ENCODE measurements at regions not wholly inside any gene's neighbourhood (a gene's known extent, or its start where the extent isn't known, plus 50 kb on each side); places are given as distances from the start of the nearest gene placed in this dataset.

DNA sequence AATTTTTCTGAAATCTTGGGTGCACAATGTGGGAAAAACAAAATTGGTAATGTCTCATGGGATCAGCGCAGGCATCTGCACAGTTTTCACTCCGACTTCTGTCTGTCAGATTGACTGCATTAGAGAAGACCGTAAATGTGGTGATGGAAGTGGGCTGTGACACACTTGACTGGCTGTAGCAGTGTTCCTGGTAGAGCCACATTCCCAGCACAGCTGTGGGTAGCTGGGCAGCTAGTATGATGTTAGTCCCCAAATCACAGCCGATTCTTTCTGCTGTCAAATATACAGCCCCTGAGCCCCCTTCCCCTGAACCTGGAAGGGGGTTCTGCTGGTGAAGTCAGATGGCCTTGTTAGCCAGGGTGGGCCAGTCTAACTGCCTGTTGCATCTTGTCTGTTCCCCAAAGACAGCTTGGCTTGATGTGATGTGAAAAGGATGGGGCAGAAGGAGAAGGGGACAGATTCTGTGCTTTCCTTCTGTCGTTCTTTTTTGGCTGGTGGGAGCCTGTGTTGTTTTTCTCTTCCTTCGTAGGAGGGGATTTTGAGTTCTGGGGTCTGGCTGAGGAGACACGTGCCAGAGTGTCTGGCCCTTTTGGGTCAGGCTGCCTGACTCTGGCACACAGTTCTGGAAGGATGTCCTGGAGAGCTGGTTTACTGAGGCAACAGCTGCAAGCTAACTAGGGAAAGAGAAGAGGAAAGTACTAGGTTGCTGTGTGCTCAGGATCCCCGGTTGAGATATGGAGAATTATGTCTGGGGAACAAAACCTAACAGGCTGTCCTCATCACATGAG is 66.4 kb upstream of the SPRY4 start (continued):
- TF ChIP-seq HSF1 (IDR thresholded peaks at IDR 0.05; ENCODE audit: low read depth, low read length), result no peak

- ChIA-PET POLR2A (no interaction called here), CTCF (no interaction called here)
- BruUV-seq (replicated peaks), result no TSS peak
- TF ChIP-seq NFYB (IDR thresholded peaks at IDR 0.05; ENCODE audit: insufficient read depth, low read depth, low read length) (no peak), ZZZ3 (IDR thresholded peaks at IDR 0.05; ENCODE audit: control insufficient read depth, insufficient read length, low read depth) (no peak), ZNF274 (IDR thresholded peaks at IDR 0.05; ENCODE audit: insufficient read depth, insufficient read length) (no peak), RBBP5 (conservative IDR thresholded peaks at IDR 0.05) (no peak), NR2F1 (conservative IDR thresholded peaks at IDR 0.05) (no peak), NR2C2 (IDR thresholded peaks at IDR 0.05; ENCODE audit: borderline replicate concordance, control insufficient read depth, insufficient read length, low read depth) (no peak), SMAD5 (IDR thresholded peaks at IDR 0.05; ENCODE audit: low read depth) (no peak), ZNF207 (IDR thresholded peaks at IDR 0.05; ENCODE audit: borderline replicate concordance) (no peak), MYB (IDR thresholded peaks at IDR 0.05; ENCODE audit: borderline replicate concordance, low read depth, low read length) (no peak), CHD4 (IDR thresholded peaks at IDR 0.05) (no peak), CTCF (IDR thresholded peaks at IDR 0.05 in 2 of 3, conservative IDR thresholded peaks at IDR 0.05 in 1 of 3; ENCODE audit: control insufficient read depth in 2 of 3, extremely low read depth in 1 of 3, insufficient read depth in 1 of 3, low read depth in 3 of 3, low read length in 3 of 3) (no peak), HDAC6 (IDR thresholded peaks at IDR 0.05; ENCODE audit: unreplicated experiment) (no peak), POLR2AphosphoS2 (IDR thresholded peaks at IDR 0.05; ENCODE audit: low read depth, low read length) (no peak), SMARCA5 (IDR thresholded peaks at IDR 0.05) (no peak)
- TF ChIP-seq, protein P1, sequence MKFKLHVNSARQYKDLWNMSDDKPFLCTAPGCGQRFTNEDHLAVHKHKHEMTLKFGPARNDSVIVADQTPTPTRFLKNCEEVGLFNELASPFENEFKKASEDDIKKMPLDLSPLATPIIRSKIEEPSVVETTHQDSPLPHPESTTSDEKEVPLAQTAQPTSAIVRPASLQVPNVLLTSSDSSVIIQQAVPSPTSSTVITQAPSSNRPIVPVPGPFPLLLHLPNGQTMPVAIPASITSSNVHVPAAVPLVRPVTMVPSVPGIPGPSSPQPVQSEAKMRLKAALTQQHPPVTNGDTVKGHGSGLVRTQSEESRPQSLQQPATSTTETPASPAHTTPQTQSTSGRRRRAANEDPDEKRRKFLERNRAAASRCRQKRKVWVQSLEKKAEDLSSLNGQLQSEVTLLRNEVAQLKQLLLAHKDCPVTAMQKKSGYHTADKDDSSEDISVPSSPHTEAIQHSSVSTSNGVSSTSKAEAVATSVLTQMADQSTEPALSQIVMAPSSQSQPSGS (IDR thresholded peaks at IDR 0.05; ENCODE audit: low read length), result no peak
- TF ChIP-seq, protein P2, sequence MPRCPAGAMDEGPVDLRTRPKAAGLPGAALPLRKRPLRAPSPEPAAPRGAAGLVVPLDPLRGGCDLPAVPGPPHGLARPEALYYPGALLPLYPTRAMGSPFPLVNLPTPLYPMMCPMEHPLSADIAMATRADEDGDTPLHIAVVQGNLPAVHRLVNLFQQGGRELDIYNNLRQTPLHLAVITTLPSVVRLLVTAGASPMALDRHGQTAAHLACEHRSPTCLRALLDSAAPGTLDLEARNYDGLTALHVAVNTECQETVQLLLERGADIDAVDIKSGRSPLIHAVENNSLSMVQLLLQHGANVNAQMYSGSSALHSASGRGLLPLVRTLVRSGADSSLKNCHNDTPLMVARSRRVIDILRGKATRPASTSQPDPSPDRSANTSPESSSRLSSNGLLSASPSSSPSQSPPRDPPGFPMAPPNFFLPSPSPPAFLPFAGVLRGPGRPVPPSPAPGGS (IDR thresholded peaks at IDR 0.05; ENCODE audit: borderline replicate concordance, insufficient read depth, low read depth, low read length, poor library complexity, severe bottlenecking), result no peak
Measured at GRCh38 chr5:142390334-142390733, 65.5 kb upstream of the SPRY4 start.

More at GRCh38 chr5:142390334-142390733, 65.5 kb upstream of the SPRY4 start:
- ChIA-PET SMC1A (ENCODE audit: uncharacterized antibody, unreplicated experiment) (interaction anchor here (1.1 to 2.3 kb wide), 2 partner anchors 15 to 32 kb away, joined by 3 to 5 read pairs; no protein-coding TSS in a partner anchor), RAD21 (ENCODE audit: unreplicated experiment) (no interaction called here)
- DNase-seq (ENCODE audit: low read depth, low spot score) (no peak), ATAC-seq (no peak), FAIRE-seq (no peak)
- in situ Hi-C loops (cut with MboI) (no loop called here), intact Hi-C loops (cut with micrococcal nuclease; ENCODE audit: unreplicated experiment) (no loop called here)
- Histone ChIP-seq H3K9me3 (replicated peaks; ENCODE audit: control insufficient read depth, insufficient read depth, low read length) (no peaks in the 10 kb centered on the region), H3K9ac (ENCODE audit: control insufficient read depth, insufficient read depth, low read length) (no peak overlapping the region), H3K27me3 (replicated peaks in 1 of 2; ENCODE audit: control insufficient read depth in 2 of 2, insufficient read depth in 2 of 2, low read length in 1 of 2) (no peaks in the 10 kb centered on the region; a peak in 1 of 4 replicates), H2AFZ (ENCODE audit: control insufficient read depth, low read depth, low read length) (no peak overlapping the region), H3K27ac (ENCODE audit: control insufficient read depth, insufficient read depth) (no peak overlapping the region), H3K4me2 (ENCODE audit: control insufficient read depth, insufficient read depth) (no peak overlapping the region), H3K4me1 (ENCODE audit: control insufficient read depth, insufficient read depth, low read length) (no peaks in the 10 kb centered on the region), H3K4me3 (no peak overlapping the region), H4K20me1 (ENCODE audit: control insufficient read depth, insufficient read depth) (no peaks in the 10 kb centered on the region), H3K36me3 (ENCODE audit: control insufficient read depth in 2 of 2, insufficient read depth in 2 of 2, low read length in 1 of 2) (no peaks in the 10 kb centered on the region), H3K79me2 (ENCODE audit: control insufficient read depth, insufficient read depth, low read length) (no peaks in the 10 kb centered on the region)
- 0% methylated on average over 3 of the region's 3 CpGs for whole genome bisulfite sequencing (ENCODE audit: insufficient coverage, insufficient replicate concordance, low lambda C conversion rate, missing lambda C conversion rate)

All from GM12878 (cell line).